GM23338 (cell line): ENCODE measurements at regions not wholly inside any gene's neighbourhood (a gene's known extent, or its start where the extent isn't known, plus 50 kb on each side); places are given as distances from the start of the nearest gene placed in this dataset.

Experiments used
- CTCF ChIP-seq, 2 experiments: fragments of 200-600 bp in 1 of 2; sonication (generic) in 1 of 2; conservative IDR thresholded peaks; 2 replicates each; pipeline versions ENCODE4 v1.5.1 to v1.6.1; 2016 to 2017; ENCODE audit warnings: antibody characterized with exemption in 2 of 2, low read depth in 2 of 2, mild to moderate bottlenecking in 2 of 2, moderate library complexity in 1 of 2
- ETS1 ChIP-seq: IDR thresholded peaks from 2 replicates; pipeline ENCODE4 v1.6.1; 2016; ENCODE audit warnings: antibody characterized with exemption
- EZH2 ChIP-seq: fragments of 200-600 bp; sonication (generic); IDR thresholded peaks from one replicate; pipeline ENCODE4 v1.8.0; 2017; ENCODE audit warnings: antibody characterized with exemption, mild to moderate bottlenecking, low read depth; ENCODE audit not compliant: unreplicated experiment
- EZH2phosphoT487 ChIP-seq: fragments of 200-600 bp; sonication (generic); IDR thresholded peaks from one replicate; pipeline ENCODE4 v1.8.1; 2018; ENCODE audit warnings: antibody characterized with exemption; ENCODE audit not compliant: unreplicated experiment
- JUNB ChIP-seq: IDR thresholded peaks from one replicate; pipeline ENCODE4 v1.6.1; 2016; ENCODE audit warnings: antibody characterized with exemption; ENCODE audit not compliant: unreplicated experiment
- NANOG ChIP-seq: IDR thresholded peaks from 2 replicates; pipeline ENCODE4 v1.6.1; 2016; ENCODE audit warnings: antibody characterized with exemption, borderline replicate concordance
- POLR2AphosphoS5 ChIP-seq: IDR thresholded peaks from 2 replicates; pipeline ENCODE4 v1.6.1; 2016; ENCODE audit warnings: antibody characterized with exemption, low read depth
- REST ChIP-seq: IDR thresholded peaks from one replicate; pipeline ENCODE4 v1.6.1; 2018; ENCODE audit warnings: antibody characterized with exemption; ENCODE audit not compliant: unreplicated experiment
- STAT1 ChIP-seq: IDR thresholded peaks from one replicate; pipeline ENCODE4 v1.6.1; 2016; ENCODE audit warnings: antibody characterized with exemption; ENCODE audit not compliant: unreplicated experiment
- ZNF114 ChIP-seq: fragments of 250-450 bp; sonication (Bioruptor Pico); IDR thresholded peaks from 2 replicates; pipeline ENCODE4 v1.5.0; 2020; ENCODE audit warnings: mild to moderate bottlenecking, moderate library complexity

- TF ChIP-seq REST (no peak), EZH2 (no peak), CTCF (conservative IDR thresholded peaks at IDR 0.05; ENCODE audit: low read depth in 2 of 2) (no peak), POLR2AphosphoS5 (no peak), STAT1 (no peak), ZNF114 (CRISPR knock-in tag) (no peak), JUNB (no peak), EZH2phosphoT487 (no peak), NANOG (peak; percentile 57; the same call in 1 of the 2 replicates), ETS1 (no peak)
Observed at GRCh38 chrX:96483647-96484160, 200.9 kb upstream of the DIAPH2 start.
